Astrocyte (in vitro differentiated cells and primary cell): ENCODE measurements at regions not wholly inside any gene's neighbourhood (a gene's known extent, or its start where the extent isn't known, plus 50 kb on each side); places are given as distances from the start of the nearest gene placed in this dataset.

Experiments
- EZH2 ChIP-seq: IDR thresholded peaks from 2 replicates; pipeline ENCODE4 v1.6.1; 2012; ENCODE audit warnings: mild to moderate bottlenecking, low read length, inconsistent platforms; ENCODE audit not compliant: insufficient read depth
- TF ChIP-seq, protein P1 (sequence below): IDR thresholded peaks from 2 replicates; pipeline ENCODE4 v1.5.1; 2011; ENCODE audit warnings: low read depth, mild to moderate bottlenecking, inconsistent platforms, low read length, moderate library complexity; ENCODE audit not compliant: insufficient read depth

DNA sequence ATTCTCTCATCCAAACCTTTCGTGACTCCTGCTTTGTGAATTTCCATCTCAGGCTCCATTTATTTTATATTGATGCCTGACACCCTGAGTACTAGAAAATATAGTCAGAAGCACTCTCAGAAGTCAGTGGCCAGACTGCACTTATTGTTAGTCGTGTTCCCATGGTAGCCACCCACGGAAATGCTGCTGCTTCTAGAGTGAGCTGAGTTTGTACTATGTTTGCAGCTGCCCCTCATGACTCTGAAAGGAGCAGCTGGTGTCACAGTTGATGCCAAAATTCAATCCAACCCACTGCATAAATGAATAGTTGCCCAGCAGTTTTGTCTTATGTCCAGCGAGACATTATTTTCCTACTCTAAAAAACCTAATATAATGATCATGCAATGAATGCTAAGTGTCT lies 265.2 kb upstream of the SPHKAP start:
- TF ChIP-seq, protein P1, sequence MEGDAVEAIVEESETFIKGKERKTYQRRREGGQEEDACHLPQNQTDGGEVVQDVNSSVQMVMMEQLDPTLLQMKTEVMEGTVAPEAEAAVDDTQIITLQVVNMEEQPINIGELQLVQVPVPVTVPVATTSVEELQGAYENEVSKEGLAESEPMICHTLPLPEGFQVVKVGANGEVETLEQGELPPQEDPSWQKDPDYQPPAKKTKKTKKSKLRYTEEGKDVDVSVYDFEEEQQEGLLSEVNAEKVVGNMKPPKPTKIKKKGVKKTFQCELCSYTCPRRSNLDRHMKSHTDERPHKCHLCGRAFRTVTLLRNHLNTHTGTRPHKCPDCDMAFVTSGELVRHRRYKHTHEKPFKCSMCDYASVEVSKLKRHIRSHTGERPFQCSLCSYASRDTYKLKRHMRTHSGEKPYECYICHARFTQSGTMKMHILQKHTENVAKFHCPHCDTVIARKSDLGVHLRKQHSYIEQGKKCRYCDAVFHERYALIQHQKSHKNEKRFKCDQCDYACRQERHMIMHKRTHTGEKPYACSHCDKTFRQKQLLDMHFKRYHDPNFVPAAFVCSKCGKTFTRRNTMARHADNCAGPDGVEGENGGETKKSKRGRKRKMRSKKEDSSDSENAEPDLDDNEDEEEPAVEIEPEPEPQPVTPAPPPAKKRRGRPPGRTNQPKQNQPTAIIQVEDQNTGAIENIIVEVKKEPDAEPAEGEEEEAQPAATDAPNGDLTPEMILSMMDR, result no peak
- TF ChIP-seq EZH2, result no peak
